Heart left ventricle (tissue), 13 donors: ENCODE measurements at regions not wholly inside any gene's neighbourhood (a gene's known extent, or its start where the extent isn't known, plus 50 kb on each side); places are given as distances from the start of the nearest gene placed in this dataset.

Experiments
- POLR2A ChIP-seq, 2 donors: fragments of 450-650 bp; IDR thresholded peaks; one replicate each; pipeline ENCODE4 v1.6.1; 2017; ENCODE audit warnings: antibody characterized with exemption in 2 of 2, mild to moderate bottlenecking in 2 of 2, moderate library complexity in 2 of 2
- TF ChIP-seq, protein P1 (sequence below), 12 donors: fragments of 200-600 bp; sonication (generic) in 4 of 12; IDR thresholded peaks; one replicate each; pipeline versions ENCODE4 v1.5.0 to v1.8.0; 2018 to 2022; ENCODE audit warnings: antibody characterized with exemption in 12 of 12, mild to moderate bottlenecking in 5 of 12
- donor health status: ischemic (EF 13 %, LVEDD 7.1; RV severe dilation, severe dysfunction).
- donor health status: DM: no; HTN: yes; CAD: no.
- donor health status: DM: no; HTN: no; CAD: no.
- donor health status: ischemic (EF 25% LVEDD 6.9; RV normal size, moderate dysfunction).
- donor health status: ischemic (EF 25% LVEDD 5.7; RV mildly dilated, moderate dysfunction).
- donor health status: ischemic (EF 35%, LVEDD 5.7; RV mildly dilated, moderate dysfunction).
- donor health status: nonischemic (EF 11% LVEDD 7.7; RV severe dilation, severe dysfunction).
- donor health status: DM: yes; HTN: yes; CAD: no.
- donor health status: PGD.
- donor health status: ischemic (EF 29% LVEDD 5.4; RV normal size, mild dysfunction).
- donor health status: nonischemic (EF 23%, LVEDD 6.1; RV moderate dilation, normal function).

DNA sequence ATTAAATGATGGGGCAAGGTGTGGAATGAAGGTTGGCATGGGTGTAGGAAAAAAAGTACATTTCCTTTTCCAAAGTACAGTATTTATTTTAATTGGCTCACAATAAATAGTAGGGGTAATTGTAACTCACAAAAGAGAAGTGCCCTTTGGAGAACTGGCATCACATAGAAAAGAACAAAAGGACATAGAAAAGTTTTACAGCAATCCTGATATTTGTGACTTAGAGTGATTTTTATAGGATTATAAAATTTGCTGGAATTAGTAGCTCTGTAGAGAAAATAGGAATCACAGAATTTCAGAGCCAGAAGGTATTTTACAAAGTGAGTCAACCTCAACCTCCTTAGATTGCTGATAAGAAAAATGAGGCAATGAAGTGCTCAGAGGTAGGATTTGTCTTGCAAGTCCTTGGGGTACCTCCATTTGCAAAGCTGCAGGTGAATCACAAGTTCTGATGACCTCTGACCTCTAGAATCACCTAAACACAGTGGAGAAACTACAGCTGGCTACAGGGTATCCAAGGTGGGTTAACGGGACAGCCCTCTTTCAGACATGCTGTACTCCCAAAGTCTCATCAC is 133.6 kb downstream of the SOCS6 start:
- no peak for TF ChIP-seq POLR2A (IDR thresholded peaks at IDR 0.05)
- TF ChIP-seq, protein P1, sequence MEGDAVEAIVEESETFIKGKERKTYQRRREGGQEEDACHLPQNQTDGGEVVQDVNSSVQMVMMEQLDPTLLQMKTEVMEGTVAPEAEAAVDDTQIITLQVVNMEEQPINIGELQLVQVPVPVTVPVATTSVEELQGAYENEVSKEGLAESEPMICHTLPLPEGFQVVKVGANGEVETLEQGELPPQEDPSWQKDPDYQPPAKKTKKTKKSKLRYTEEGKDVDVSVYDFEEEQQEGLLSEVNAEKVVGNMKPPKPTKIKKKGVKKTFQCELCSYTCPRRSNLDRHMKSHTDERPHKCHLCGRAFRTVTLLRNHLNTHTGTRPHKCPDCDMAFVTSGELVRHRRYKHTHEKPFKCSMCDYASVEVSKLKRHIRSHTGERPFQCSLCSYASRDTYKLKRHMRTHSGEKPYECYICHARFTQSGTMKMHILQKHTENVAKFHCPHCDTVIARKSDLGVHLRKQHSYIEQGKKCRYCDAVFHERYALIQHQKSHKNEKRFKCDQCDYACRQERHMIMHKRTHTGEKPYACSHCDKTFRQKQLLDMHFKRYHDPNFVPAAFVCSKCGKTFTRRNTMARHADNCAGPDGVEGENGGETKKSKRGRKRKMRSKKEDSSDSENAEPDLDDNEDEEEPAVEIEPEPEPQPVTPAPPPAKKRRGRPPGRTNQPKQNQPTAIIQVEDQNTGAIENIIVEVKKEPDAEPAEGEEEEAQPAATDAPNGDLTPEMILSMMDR (IDR thresholded peaks at IDR 0.05): no peak
